ENCODE measurements at regions not wholly inside any gene's neighbourhood (a gene's known extent, or its start where the extent isn't known, plus 50 kb on each side); places are given as distances from the start of the nearest gene placed in this dataset.
"Not testable (repeated sequence)": the region's sequence is repeated elsewhere in the genome, so short reads cannot be mapped to it uniquely, and the experiment has no call there.

DNA sequence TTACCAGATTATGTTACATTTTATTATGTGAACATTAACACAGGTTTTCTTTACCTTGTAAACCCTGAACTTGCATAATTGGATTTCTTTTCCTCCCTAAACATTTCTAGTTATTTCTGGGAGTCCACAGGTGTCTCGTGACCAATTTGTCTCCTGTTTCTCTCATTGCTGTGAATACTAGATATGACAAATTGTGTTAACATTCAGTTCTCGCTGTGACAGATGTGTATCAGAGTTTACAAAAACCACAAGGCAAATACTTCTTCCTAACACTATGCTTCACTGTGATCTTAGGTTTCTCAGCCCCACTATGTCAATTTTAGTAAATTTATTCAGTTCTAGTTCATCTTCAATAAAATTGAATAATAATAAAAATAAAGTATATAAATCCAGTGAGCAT, 1554.9 kb downstream of the EFNB2 start:
- no peak for DNase-seq

GRCh38 chr13:104979281-104980030, 1556.0 kb downstream of the EFNB2 start:
- no peak for DNase-seq

DNA sequence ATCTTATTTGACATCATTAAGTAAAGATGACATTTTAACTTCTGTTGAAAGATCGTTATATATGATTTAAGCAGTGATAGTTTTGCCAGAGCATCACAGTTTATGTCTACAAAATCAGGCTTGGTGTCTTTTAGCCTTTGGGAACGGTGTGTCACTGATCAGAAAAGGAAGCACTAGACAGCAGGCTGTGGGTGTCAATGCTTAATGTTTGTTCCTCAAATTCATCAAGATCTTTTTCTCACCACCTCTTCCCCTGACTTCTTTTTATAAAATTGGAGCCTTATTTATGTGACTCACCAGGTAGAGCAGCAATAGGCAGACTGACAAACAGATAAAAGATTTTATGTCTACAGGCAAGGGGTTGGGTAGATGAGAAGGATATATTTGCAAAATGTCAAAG, 1558.5 kb downstream of the EFNB2 start:
- DNase-seq = no peak

DNA sequence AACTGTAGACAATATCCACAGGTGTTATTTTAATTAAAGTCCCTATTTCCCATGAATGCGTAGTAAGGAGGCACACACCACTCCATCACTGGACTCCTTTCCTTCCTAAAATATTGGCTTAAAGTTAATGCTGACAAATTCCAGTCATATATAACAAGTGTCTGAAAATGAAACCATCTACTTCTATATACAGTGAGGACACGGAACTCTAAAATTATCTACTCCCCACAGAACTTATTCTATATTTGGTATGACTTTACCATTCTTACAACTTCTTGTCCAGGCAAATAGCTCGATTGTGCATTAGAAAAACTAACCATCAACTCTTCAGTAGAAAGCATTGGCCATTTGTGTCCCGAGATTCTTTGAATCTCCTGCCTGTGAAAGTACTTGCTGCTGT, 1560.2 kb downstream of the EFNB2 start:
- no peak for DNase-seq

DNA sequence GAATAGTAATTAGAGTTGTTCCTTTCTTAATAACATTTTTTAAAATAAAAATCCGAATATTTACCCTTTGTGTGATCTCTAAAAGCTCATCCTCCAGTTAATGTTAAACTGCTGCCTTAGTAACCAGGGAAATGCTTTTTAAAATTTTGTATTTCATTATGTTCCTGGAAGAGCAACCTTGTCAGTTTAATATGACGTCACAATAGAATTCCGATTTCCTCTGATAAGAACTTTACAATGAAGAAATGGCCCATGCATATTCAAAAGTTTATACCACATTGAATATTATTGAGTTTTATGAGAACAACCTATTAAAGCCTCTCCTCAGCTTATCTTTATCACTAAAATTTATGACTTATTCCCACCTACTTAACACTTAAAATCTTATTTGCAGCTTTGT, 1566.6 kb downstream of the EFNB2 start:
- no peak for DNase-seq

GRCh38 chr13:104967836-104968630, 1567.4 kb downstream of the EFNB2 start:
- no peak for DNase-seq

DNA sequence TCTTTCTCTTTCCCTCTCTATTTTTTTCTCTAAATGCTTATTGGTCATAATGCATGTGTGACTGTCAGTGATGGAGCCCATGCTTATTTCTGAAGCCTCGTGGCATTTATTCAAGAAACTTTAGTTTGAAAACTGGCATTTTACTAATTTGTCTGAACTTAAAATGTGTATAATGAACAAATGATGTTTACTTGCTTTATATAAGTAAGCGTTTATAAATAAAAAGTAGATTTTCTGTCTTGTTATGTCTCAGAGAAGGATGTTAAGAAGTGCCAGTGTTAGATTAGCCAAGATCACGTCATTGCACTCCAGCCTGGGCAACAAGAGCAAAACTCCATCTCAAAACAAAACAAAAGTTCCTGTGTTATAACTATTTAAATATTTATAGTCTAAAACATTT, 1568.1 kb downstream of the EFNB2 start:
- no peak for DNase-seq

DNA sequence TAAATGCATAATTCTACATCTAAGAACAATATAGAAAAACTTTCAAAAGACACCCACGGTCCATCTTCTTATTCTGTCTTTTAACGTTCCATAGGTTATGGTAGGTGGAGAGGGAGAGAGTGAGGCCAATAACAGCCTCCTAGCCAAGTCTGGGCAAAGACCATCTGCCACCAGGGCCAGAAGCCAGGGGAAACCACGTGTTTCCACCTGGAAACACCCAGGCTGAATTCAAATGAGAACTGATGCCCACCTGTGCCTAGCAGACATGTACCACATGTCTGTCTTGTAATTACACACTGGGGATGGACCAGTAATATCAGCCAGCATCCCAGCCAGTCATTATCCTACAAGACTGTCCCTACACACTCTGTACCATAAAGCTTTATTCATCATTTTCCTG, 1573.1 kb downstream of the EFNB2 start:
- DNase-seq = no peak

- no peak for DNase-seq
Measured at GRCh38 chr13:104961246-104961645, 1574.2 kb downstream of the EFNB2 start.

GRCh38 chr13:104954210-104954609, 1581.3 kb downstream of the EFNB2 start:
- DNase-seq = no peak

GRCh38 chr13:104953588-104953987, 1581.9 kb downstream of the EFNB2 start:
- DNase-seq = no peak

GRCh38 chr13:104949840-104950740, 1585.4 kb downstream of the EFNB2 start:
- DNase-seq = no peak

DNA sequence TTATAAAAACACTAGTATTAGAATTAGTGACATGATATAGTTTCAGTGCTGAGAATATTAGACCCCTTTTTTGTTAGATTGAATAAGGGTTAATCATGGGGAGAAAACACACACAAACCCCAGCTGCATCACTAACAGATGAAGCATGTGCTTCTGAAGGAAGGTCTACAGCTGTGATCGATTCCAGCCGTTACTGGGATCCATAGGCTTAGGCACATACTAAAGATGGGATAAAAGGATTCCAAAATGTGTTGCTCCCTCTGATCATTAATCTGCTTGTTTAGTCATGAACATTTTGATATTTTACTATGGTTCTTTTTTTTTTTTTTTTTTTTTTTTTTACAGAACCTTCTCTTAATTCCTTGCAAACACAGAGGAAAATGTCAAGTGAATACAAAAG, 1591.3 kb downstream of the EFNB2 start:
- DNase-seq = no peak

- no peak for DNase-seq
Measured at GRCh38 chr13:104943331-104943730, 1592.1 kb downstream of the EFNB2 start.

GRCh38 chr13:104937881-104938280, 1597.6 kb downstream of the EFNB2 start:
- no peak for DNase-seq

DNA sequence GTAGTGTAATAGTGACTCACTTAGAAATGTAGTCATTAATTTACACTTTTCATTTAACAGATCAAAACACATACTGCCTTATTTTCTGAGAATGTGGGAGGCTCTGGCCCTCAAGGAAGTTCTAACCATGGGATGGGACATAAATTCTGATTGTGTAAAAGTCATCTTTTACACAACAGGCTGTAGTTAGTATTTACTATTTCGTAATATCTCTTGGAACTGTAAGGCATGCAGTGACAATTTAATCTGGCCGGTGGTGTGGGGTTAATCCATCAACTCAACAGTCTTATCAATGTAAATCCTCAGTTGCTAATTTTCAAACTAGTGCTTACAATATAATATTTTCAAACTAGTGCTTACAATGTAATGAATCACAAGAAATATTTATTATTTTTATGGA, 1599.2 kb downstream of the EFNB2 start:
- DNase-seq = no peak

DNA sequence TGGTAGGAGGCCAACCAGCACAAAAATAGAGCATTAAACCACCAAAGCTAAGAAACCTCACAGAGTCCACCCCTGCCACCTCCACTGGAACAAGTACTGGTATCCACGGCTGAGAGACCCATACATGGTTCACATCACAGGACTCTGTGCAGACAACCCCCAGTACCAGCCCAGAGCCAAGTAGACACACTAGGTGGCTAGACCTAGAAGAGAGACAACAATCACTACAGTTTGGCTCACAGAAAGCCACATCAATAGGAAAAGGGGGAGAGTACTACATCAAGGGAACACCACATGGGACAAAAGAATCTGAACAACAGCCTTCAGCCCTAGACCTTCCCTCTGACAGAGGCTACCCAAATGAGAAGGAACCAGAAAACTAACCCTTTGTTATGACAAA, 1614.9 kb downstream of the EFNB2 start:
- not testable (repeated sequence) for DNase-seq

- DNase-seq = no peak
Measured at GRCh38 chr13:104920091-104920490, 1615.4 kb downstream of the EFNB2 start.

- DNase-seq = no peak
Measured at GRCh38 chr13:104900191-104900817, 1635.2 kb downstream of the EFNB2 start.

GRCh38 chr13:104898484-104898883, 1637.0 kb downstream of the EFNB2 start:
- no peak for DNase-seq

- no peak for DNase-seq
Measured at GRCh38 chr13:104895521-104895920, 1639.9 kb downstream of the EFNB2 start.

DNA sequence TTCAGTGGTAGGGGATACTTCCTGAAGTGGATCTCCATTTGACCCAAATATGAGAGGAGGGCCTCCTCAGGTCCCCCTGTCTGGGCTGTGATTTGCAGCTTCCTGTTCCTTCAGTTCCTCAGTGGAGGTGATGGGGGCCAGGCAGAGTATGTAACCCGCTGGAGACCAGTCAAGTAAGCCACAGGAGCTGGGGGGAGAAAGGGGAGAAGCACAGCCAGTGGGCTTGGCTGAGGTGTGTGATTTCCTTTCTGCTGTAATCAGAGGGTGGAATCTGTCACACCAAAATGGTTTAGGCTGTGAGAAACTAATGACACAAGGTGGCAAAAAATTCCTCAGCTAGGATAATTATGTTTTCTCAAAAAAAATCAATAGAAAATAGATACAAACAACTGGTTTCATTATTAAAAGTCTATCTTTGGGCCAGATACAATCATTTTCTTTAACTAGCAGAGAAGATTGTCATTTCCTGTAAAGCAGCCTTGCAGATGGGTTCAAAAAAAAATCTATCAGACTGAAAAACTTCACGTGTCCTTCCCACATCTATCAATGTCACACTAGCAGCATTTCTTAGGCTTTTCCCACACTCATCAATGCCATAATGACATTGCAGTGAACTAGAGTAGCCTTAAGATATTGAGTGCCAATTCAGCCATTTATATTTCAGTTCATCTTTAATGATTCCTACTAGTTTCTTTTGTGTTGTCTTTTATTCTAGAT, 1660.3 kb downstream of the EFNB2 start:
- DNase-seq = no peak
